HS-27A (cell line): ENCODE measurements at regions not wholly inside any gene's neighbourhood (a gene's known extent, or its start where the extent isn't known, plus 50 kb on each side); places are given as distances from the start of the nearest gene placed in this dataset.

Experiments
- DNase-seq: peaks from one replicate; pipeline ENCODE4 v3.0.0-alpha.2; 2012; ENCODE audit warnings: low read depth, missing footprints

DNA sequence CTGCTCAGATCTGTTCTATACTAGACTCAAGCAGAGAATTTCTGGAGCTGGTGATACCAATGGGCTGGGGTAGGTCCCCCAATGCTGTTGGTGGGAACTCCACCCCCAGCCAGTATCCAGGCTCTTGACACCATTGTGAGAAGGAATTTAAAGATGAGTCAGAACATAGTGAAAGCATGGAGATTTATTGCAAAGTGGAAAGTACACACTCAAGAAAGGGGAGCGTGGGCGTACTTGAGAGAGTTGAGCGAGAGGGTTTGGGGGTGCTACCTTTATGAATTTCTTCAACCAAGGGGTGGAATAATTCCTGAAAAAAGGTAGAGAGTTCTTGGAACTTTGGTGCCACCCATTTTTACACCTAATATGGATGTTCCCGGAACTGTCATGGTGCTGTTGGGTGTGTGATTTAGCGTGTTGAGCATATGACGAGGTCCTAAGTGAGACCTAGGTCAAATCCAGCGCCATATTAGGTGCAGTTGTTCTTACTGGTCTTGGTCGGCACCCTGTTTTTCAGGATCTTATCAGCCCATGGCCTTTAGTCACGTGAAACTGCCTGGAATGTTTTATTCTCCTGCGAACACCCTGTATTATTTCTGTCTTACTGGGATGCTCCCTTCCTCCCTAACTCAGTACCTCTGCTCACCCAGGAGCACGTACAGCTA is 122.0 kb upstream of the AHR start:
- DNase-seq: no peak

DNA sequence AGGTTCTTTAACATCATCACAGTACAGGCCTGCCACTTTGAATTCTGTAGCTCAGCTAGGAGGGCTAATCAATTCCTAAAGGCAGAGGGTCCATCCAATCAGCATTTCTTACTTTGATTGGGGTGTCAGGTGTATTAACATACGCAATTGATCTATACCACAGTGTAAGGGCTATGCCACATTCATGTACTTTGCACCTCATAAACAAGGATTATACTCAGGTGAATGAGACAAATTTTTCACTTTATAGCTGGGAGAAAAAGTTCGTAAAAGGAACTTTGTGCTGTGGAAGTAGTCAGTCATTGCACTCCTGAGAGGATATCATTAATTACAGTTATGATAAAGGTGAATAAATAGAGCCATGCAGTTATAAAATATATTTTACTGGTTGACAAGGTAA is 119.9 kb upstream of the AHR start:
- no peak for DNase-seq

DNA sequence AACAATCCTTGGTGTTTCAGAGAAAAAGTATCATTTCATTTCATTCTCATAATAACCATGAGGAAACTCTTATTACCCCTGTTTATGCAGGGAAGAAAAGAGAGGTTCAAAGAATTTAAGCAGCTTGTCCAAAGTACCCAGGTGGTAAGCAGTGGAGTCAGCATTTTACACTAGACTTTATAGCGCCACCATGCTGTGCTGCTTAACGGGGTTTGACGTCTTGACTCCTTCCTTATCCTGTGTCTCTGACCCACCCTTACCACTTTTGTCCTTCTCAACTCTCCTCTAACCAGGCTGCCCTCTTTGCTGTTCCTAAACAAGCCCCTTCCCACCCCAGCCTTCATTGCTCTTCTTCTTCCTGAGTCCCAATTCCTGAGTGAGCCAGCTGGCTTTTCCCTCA is 117.0 kb upstream of the AHR start:
- no peak for DNase-seq

DNA sequence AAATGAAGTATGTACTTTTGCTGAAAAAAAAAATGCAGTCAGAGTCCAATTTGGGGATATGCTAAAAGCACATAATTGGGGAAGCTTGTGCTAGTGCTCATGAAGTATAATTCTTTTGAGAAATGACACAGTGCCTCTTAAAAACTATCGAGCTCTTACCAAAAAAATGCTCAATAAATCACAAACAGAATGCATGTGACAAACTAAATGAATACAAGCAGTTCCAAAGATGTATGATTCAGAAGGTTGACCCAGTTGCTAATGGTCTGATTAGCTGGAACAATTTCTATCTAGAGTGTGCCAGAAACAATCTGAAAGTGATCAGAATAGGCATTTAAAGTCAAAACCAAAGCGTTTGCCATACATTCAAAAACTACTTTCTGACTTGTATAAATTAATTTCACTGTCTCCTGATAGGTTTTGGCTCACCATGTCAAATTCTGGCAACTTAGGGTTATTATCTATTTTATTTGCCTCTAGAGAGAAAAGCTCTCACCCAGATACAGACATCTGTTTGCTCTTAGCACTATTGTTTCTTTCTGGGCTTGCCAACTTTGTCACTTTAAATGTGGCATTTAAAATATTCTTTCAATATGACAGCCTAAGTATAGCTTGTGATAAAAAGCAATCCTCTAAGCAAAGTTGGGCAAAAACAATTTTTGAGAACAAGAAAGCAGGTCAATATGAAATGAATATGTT is 114.7 kb upstream of the AHR start:
- no peak for DNase-seq

DNA sequence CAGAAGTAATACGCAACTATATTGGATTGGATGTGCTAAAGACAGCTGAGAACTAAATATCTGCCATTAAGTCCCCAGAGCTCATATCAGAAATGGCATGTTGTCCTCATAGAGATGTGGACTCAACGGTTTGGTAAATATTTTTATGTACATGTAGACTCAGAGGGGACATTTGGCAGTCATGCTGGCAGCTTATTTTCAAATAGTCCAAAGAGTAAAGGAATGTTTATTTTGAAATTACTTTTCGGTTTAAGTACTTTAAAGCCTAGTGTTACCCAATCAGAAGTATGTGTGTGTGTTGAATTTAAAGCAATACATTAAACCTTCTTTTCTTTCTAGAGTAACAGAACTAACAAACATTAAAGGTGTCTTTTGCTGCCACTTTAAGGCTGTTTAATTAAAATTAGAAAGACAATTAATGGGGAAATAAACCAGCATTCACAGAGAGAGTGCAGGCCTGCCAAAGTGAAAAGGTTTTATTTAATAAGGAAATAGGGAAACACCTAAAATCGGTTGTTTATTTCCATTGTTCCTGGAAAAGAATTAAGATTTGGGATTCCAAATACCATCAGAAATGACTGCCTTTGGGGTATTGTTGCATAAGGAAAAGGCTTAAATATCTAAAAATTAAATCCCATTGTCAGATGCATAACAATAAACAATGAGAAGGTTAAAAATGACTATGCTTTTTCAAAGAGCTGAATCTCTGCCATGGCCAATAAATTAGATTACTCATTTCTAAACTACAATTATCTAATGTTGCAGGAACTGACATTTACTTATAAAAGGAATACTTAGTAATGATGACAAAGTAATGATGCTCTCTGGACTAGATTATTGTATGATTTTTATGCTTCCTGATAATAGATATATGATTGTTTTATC is 113.4 kb upstream of the AHR start:
- DNase-seq: no peak

DNA sequence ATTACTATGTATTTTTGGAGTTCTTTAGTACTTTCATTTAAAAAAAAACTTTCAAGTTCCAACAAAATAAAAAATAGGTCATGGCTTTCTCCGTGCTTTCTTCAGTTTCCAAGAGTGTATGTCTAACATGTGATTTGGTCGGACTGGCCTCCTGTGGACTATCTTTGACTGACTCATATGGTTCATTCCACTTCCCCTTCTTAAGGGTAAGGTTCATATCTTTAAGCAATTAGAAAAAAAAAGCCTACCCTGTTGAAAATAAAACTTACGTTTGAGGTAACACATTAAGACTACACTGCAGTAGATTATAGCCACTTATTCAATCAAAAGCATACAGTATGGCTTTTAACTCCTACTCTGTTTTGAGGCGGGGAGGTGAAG is 112.8 kb upstream of the AHR start:
- no peak for DNase-seq

DNA sequence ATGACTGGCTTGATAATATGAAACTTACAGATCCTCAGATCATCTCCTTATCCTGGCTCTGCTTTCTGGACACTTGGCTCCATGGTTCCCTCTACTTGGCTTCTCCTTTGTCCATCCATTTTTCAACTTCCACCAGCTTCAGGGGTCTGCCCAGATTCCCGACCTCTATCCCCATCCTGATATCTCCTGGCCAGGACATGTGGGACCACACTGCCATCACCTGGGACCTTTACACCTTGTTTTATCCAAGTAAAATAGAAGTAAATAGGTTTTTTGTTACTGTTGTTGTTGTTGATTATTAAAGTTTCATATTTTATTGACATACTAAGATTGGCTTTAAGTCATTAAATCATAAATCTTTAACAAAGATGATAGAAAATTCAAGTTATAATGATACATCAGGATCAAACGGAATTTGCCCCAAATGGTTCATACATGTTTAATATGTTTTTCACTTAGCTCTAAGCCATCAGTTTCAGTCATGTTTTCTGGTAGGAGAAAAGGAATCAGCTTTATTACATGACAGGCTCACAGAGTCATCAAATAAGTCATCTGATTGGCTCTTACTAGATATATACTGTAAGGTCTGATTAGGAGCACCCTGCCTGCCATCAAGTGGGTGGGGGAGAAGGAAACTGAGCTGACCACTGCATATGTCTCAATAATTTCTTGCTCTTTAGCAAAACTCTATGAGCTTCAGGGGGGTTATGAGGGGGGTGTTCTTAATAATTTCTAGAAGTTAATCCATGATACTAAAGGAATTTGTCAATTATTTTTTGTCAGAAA is 111.5 kb upstream of the AHR start:
- DNase-seq: no peak

DNA sequence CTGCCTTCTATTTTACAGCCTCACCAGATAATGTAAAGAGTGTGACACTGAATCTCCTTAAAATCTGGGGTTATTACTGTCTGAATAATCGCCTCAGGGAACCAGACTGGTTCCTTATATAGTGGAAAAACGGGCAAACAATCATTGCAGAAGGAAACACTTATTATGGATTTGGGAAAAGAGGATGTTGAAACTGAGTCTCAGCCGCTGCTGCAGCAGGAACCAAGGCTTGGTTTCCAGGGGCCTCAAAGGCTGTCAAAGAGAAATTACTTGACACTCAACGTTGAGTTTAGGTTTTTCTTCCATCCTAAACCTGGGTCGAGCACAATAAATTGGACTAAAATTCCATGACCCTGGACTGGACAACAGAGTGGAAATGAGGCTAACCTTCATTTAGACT is 103.8 kb upstream of the AHR start:
- no peak for DNase-seq

DNA sequence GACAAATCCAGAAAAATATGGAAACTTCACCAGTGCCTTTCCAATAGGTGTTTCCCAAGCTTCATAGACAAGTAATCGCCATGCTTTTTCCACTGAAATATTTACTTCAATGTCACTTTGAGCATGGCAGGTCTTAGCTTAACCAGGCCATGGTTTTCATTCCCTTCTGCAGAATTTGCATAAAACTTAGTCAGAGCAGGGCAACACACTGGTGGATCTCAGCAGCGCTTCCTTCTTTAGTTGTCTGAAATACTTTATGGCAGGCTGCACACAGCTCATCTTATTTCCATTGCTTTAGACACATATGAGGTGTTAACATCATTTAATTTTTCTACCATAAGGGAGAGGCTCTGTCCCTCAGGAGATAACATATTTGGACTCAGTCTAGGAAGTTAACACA is 102.9 kb upstream of the AHR start:
- no peak for DNase-seq

DNA sequence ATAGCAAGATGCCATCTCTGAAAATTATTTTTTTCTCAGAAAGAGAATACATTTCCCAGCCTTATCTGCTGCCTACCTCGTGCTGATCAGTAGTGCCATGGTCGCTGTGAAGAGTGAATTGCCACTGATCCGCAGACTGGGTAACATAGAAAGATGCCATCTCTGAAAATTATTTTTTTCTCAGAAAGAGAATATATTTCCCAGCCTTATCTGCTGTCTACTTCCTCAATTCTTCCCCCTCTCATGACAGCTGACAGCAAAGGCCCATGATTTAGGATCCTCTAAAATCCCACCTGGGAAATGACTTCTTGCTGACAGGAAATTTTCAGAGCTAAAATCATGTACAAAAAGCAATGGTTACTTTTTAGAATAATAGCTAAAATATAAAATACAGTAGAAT is 92.5 kb upstream of the AHR start:
- no peak for DNase-seq

DNA sequence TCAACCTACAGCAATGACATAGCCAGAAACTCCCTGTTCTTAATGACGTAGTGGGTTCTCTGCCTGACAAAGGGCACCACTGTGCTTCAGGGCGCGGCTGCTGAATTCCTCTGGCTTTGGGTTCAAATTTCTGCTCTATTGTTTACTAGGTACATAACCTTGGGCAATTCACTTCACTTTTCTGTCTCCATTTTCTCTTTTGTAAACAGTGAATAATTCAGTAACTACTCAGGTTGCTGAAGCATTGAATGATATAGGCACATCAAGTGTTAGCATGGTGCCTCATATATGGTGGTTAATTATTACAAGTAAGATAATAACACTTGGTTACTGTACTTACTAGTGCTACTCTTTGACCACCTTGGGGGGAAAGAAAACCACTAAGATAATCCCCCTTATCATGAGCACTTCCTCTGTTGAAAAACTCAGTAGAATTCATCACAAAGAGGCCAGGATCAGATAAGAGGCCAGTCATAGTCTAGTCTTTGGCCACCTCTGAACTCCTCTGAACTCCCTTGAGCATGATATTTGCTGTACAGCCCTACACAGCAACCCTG is 92.0 kb upstream of the AHR start:
- no peak for DNase-seq

DNA sequence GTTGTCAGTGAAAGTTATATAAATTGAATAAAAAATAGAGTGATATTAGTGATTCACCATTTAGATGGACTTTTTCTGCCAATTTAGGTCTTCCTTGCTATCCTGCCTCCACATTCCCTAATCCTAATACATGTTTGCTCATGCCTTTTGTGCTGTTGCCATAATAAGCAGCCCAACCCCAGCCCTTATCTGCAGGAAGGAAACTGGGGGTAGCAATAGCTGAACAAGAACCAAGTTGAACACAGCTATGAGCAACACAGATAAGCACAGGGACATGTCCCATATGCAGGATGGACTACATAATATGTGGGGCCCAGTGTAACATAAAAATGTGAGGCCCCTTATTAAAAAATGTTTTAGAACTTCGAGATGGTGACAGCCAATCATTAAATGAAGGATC is 91.2 kb upstream of the AHR start:
- DNase-seq: no peak

DNA sequence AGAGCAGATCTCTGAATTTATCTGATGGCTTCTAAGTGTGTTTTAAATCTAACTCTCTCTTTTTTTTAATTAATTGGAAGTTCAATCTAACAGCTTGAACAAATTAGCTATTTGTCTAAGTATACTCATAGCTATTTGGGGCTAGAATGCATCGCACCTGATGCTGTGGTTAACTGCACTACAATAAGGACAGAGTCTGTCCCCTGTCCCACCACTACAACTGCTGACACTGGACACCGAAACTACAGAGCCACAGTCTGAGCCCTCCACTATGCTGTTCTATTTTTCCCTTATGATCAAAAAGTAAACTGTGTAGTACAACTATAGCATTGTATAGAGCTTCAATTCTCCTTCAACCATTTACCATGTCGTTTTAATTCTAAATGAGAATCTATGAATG is 89.4 kb upstream of the AHR start:
- DNase-seq: no peak

DNA sequence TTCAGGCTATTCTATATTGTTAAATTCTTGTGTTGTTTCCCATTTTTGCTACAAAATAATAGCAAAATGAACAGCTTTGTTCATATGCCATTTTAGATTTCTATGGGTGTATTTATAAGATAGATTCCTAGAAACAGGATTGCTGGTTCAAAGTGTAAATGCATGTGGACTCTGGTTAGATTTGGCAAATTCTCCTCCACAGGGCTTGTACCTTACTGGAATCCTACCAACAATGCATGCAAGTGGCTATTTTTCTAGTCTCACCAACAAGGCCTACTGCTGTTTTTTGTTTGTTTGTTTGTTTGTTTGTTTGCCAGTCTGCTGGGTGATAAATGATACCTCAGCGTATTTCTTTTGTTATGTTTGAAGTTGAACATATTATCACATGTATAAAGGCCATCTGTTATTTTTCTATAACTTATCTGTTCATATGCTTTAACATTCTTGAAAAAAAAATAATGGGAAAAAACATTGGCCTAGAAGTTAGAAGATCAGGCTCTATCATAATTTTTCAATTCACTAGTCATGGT is 87.1 kb upstream of the AHR start:
- no peak for DNase-seq

DNA sequence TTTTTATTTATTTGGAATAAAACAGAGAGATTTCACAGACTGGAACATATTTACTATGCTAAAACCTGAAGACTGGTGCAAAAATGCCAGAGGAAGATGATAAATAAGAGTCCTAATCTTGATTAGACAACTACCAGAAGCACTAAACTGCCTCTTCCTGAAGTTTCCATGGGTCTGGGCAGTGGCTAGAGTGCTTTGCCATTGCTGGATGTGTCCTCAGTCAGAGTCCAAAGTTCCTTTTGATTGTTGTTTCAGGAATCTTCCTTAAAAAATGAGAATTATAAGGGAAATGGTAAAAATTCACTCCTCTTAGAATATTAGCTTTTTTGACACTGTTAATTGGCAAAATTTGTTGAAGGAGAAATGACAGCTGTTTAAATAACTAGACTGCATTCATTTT is 86.3 kb upstream of the AHR start:
- DNase-seq: no peak

DNA sequence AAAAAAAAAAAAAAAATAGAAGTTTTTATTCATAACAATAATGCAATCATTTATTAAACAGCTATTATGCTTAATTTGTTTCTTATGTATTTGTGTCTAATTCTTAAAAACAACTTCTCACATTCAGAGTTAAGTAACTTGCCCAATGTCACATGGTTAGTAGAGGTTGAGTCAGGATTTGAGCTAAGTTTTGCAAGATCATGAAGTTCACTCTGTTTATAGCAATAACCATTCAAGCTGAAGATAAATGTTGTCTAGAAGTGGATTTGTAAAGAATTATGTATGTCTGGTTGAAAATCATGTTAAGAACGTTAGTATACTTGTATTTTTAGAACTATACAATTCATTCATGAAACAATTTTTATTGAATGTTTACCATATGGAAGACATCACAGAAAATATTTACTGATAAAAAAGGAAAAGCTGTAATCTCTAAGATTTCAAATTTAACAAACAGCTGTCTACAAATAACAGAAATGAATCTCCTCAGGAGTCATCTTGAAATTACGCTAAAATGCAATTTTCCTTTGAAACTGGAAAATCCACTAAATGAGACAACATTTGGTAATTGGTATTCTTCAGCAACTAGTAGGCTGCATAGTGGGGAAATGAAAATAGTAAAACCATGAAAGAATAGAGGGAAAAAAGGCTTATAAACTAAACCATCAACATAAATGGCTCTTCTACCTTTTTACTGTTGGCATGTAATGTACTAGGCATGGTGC is 70.5 kb upstream of the AHR start:
- no peak for DNase-seq

DNA sequence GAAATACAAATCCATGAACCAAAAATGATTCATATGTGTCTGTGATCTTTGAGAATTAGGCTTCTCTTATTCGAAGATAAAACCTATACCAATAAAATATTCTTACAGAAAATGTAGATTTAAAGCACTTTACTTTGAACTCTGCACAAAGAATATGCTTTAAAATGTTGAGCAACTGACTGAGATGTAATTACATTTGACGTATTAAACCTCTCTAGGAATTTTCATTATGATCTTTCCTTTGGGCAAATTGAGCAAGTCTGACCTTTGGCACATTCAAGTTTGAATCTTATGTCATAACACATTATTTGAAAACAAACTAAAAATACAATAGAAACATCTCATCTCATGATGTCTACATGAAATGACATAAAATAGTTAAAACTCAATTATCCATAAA is 69.2 kb upstream of the AHR start:
- DNase-seq: no peak

DNA sequence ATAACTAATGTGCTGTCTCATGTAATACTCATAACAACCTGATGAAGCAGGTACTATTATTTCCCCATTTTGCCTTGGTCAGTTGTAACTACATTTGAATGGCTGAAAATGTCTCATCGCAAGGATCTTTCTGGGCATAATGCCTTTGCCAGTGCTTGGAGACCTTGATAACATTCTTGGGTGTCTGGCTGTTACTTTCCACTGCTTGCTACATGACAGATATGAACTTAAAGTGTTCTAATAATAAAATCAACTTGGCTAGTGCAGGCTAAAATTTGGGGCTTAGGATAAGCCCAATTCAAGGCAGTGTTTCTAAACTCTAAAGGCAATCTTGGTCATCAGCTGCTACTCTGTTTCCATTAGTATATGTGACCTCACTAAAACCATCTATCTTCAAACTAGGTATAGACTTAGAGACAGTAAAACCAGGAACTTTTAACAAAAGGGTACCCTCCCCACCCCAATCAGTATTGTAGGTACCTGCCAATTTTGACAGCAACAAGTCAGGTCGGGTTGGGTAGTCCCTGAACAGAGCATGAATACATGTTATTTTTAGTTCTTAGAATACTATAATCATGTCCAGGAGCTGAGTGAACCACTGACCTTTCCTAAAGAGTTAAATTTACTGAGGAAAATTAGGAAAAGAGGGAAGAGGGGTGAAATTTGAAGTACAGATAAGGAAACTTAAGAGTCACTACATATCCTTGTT is 68.2 kb upstream of the AHR start:
- DNase-seq: no peak

DNA sequence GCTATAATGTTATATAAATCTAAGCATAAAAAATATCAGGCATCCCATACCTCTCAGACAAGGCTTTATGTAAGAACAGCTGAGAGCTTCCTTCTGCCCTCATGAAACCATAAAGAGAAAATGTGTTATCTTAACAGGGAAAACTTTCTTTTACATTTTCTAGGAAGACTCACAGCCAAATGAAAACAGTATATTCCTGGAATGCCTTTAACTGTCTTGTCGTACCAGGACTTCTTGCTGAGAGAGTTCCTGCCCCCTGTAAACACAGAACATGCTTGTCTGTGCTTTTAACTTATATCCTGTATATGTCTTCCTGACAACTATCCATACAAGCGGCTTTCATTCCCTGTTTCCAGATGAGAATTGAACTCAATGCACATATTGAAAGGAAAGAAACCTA is 64.8 kb upstream of the AHR start:
- no peak for DNase-seq

DNA sequence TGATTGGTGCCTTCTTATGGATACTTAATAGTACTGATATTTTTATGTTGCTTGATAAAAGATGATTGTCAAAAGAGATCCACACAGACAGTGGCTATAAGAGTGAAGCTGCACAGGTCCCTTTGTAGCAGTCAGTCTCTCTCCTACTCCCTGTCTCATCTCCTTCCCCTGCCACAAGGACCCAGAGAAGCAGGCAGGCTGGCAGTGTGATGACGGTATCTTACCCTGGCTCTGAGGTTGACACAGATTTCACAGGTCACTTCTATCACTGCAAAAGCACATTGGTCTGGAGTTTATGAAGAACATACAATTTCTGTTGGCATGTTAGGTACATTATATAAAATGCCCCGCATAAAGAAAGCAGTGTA is 64.4 kb upstream of the AHR start:
- DNase-seq: no peak
